Fibroblast of lung (primary cell): ENCODE measurements at regions not wholly inside any gene's neighbourhood (a gene's known extent, or its start where the extent isn't known, plus 50 kb on each side); places are given as distances from the start of the nearest gene placed in this dataset.

Source experiments
- DNase-seq, 2 donors: peaks; one replicate each; pipeline versions ENCODE4 v3.0.0 to v3.0.0-alpha.2; 2010; ENCODE audit warnings: low read depth in 2 of 2
- H2AFZ ChIP-seq: 2 replicates; pipeline ENCODE4 v1.5.1; 2012; ENCODE audit warnings: low read length, control low read depth, inconsistent platforms
- H3K27ac ChIP-seq: 2 replicates; pipeline ENCODE4 v1.5.1; 2011; ENCODE audit warnings: low read length, control low read depth; ENCODE audit not compliant: insufficient read depth
- H3K27me3 ChIP-seq: 2 replicates; pipeline ENCODE4 v1.5.1; 2011; ENCODE audit warnings: mild to moderate bottlenecking, low read length; ENCODE audit not compliant: control insufficient read depth, insufficient read depth
- H3K36me3 ChIP-seq: 2 replicates; pipeline ENCODE4 v1.5.1; 2011; ENCODE audit warnings: low read length; ENCODE audit not compliant: control insufficient read depth, insufficient read depth
- H3K4me1 ChIP-seq: 2 replicates; pipeline ENCODE4 v1.5.1; 2011; ENCODE audit warnings: low read length; ENCODE audit not compliant: control insufficient read depth, insufficient read depth; ENCODE audit errors: extremely low read depth
- H3K4me2 ChIP-seq: 2 replicates; pipeline ENCODE4 v1.5.1; 2011; ENCODE audit warnings: low read length, control low read depth; ENCODE audit not compliant: insufficient read depth; ENCODE audit errors: extremely low read depth
- H3K4me3 ChIP-seq, 4 experiments: fragments of 200-600 bp in 1 of 4; sonication (generic) in 1 of 4; replicated peaks in 1 of 4; 2 replicates each; pipeline ENCODE4 v1.5.1; 2011 to 2016; ENCODE audit warnings: low read length in 4 of 4, low read depth in 3 of 4, mild to moderate bottlenecking in 3 of 4, control low read depth in 2 of 4, inconsistent platforms in 1 of 4, mixed read lengths in 1 of 4; ENCODE audit not compliant: insufficient read depth in 1 of 4; ENCODE audit errors: control extremely low read depth in 1 of 4
- H3K79me2 ChIP-seq: 2 replicates; pipeline ENCODE4 v1.5.1; 2012; ENCODE audit warnings: mild to moderate bottlenecking, low read length, inconsistent platforms; ENCODE audit not compliant: control insufficient read depth, insufficient read depth
- H3K9ac ChIP-seq: 2 replicates; pipeline ENCODE4 v1.5.1; 2011; ENCODE audit warnings: mild to moderate bottlenecking, low read length, control low read depth; ENCODE audit not compliant: insufficient read depth
- H3K9me3 ChIP-seq: 2 replicates; pipeline ENCODE4 v1.5.1; 2012; ENCODE audit warnings: low read depth, low read length; ENCODE audit not compliant: control insufficient read depth, insufficient read depth
- H4K20me1 ChIP-seq: 2 replicates; pipeline ENCODE4 v1.5.1; 2011; ENCODE audit warnings: low read length; ENCODE audit not compliant: control insufficient read depth, insufficient read depth; ENCODE audit errors: extremely low read depth
- CTCF ChIP-seq, 2 donors: IDR thresholded peaks in 1 of 2; conservative IDR thresholded peaks in 1 of 2; 1 replicate in 1 of 2; 2 replicates in 1 of 2; pipeline ENCODE4 v1.5.1; 2011 to 2012; ENCODE audit warnings: low read length in 2 of 2, control low read depth in 1 of 2, inconsistent platforms in 1 of 2, low read depth in 1 of 2, mild to moderate bottlenecking in 1 of 2
- EZH2 ChIP-seq: IDR thresholded peaks from 2 replicates; pipeline ENCODE4 v1.5.1; 2012; ENCODE audit warnings: low read length, control low read depth, mild to moderate bottlenecking; ENCODE audit errors: missing control alignments

GRCh38 chr13:59538512-59538911 lies 625.2 kb downstream of the DIAPH3 start:
- Histone ChIP-seq H4K20me1 (no peaks in the 10 kb centered on the region), H3K9me3 (no peaks in the 10 kb centered on the region), H3K36me3 (no peaks in the 10 kb centered on the region), H3K4me2 (no peak overlapping the region), H2AFZ (no peak overlapping the region), H3K4me3 (no peak overlapping the region), H3K79me2 (no peaks in the 10 kb centered on the region), H3K27me3 (no peaks in the 10 kb centered on the region), H3K9ac (no peak overlapping the region), H3K27ac (no peak overlapping the region), H3K4me1 (no peaks in the 10 kb centered on the region)
- TF ChIP-seq EZH2 (no peak), CTCF (conservative IDR thresholded peaks at IDR 0.05 in 1 of 2, IDR thresholded peaks at IDR 0.05 in 1 of 2; ENCODE audit: low read depth in 1 of 2, low read length in 2 of 2) (no peak)
- no peak for DNase-seq

- Histone ChIP-seq H4K20me1 (no peaks in the 10 kb centered on the region), H3K79me2 (no peaks in the 10 kb centered on the region), H3K36me3 (no peaks in the 10 kb centered on the region), H3K27ac (no peak overlapping the region), H3K4me3 (no peak overlapping the region), H3K4me2 (no peak overlapping the region), H3K9me3 (no peaks in the 10 kb centered on the region), H3K9ac (no peak overlapping the region), H3K27me3 (no peaks in the 10 kb centered on the region), H3K4me1 (no peaks in the 10 kb centered on the region), H2AFZ (no peak overlapping the region)
- peak in 1 of 2 donors; percentile 37 for DNase-seq
- TF ChIP-seq EZH2 (no peak), CTCF (conservative IDR thresholded peaks at IDR 0.05 in 1 of 2, IDR thresholded peaks at IDR 0.05 in 1 of 2; ENCODE audit: low read depth in 1 of 2, low read length in 2 of 2) (no peak)
Measured at GRCh38 chr13:59542303-59542702, 621.4 kb downstream of the DIAPH3 start.

GRCh38 chr13:59543418-59543817 lies 620.3 kb downstream of the DIAPH3 start:
- Histone ChIP-seq H3K4me3 (no peak overlapping the region), H2AFZ (no peak overlapping the region)
- no peak for TF ChIP-seq CTCF (conservative IDR thresholded peaks at IDR 0.05 in 1 of 2, IDR thresholded peaks at IDR 0.05 in 1 of 2; ENCODE audit: low read depth in 1 of 2, low read length in 2 of 2)
- TF ChIP-seq EZH2: no peak

More at GRCh38 chr13:59543418-59543817, 620.3 kb downstream of the DIAPH3 start:
- H3K9me3 ChIP-seq: no peaks in the 10 kb centered on the region
- no peaks in the 10 kb centered on the region for H3K27me3 ChIP-seq
- no peaks in the 10 kb centered on the region for H4K20me1 ChIP-seq
- H3K27ac ChIP-seq: no peak overlapping the region
- H3K4me2 ChIP-seq: no peak overlapping the region
- no peak overlapping the region for H3K9ac ChIP-seq
- H3K36me3 ChIP-seq: no peaks in the 10 kb centered on the region
- H3K4me1 ChIP-seq: no peaks in the 10 kb centered on the region
- DNase-seq: no peak
- H3K79me2 ChIP-seq: no peaks in the 10 kb centered on the region
